Endothelial cell (in vitro differentiated cells): ENCODE measurements at regions not wholly inside any gene's neighbourhood (a gene's known extent, or its start where the extent isn't known, plus 50 kb on each side); places are given as distances from the start of the nearest gene placed in this dataset.

ENCODE experiments used
- DNase-seq: peaks from one replicate; pipeline ENCODE4 v3.0.0; 2021; ENCODE audit warnings: low spot score
- H3K27ac Mint-ChIP-seq: one replicate; pipeline ENCODE4 v1.8.0; 2021; ENCODE audit warnings: mixed read lengths, inconsistent platforms; ENCODE audit not compliant: unreplicated experiment
- H3K27me3 Mint-ChIP-seq: one replicate; pipeline ENCODE4 v1.8.0; 2021; ENCODE audit warnings: mild to moderate bottlenecking, moderate library complexity, mixed read lengths, inconsistent platforms; ENCODE audit not compliant: unreplicated experiment
- H3K36me3 Mint-ChIP-seq: one replicate; pipeline ENCODE4 v1.8.0; 2021; ENCODE audit warnings: mild to moderate bottlenecking, low read depth, mixed read lengths, inconsistent platforms; ENCODE audit not compliant: unreplicated experiment
- H3K4me1 Mint-ChIP-seq: one replicate; pipeline ENCODE4 v1.8.0; 2021; ENCODE audit warnings: mild to moderate bottlenecking, mixed read lengths, inconsistent platforms; ENCODE audit not compliant: unreplicated experiment
- H3K4me3 Mint-ChIP-seq: one replicate; pipeline ENCODE4 v1.8.0; 2021; ENCODE audit warnings: mild to moderate bottlenecking, mixed read lengths, inconsistent platforms; ENCODE audit not compliant: unreplicated experiment
- H3K9me3 Mint-ChIP-seq: one replicate; pipeline ENCODE4 v1.8.0; 2021; ENCODE audit warnings: mixed read lengths, inconsistent platforms; ENCODE audit not compliant: unreplicated experiment
- CTCF ChIP-seq: fragments of 200-600 bp; sonication (generic); IDR thresholded peaks from one replicate; pipeline ENCODE4 v1.5.0; 2021; ENCODE audit warnings: antibody characterized with exemption; ENCODE audit not compliant: unreplicated experiment

GRCh38 chr12:75656210-75656609 is 144.8 kb upstream of the KRR1 start:
- no peaks in the 10 kb centered on the region for H3K27me3 Mint-ChIP-seq
- H3K36me3 Mint-ChIP-seq = no peaks in the 10 kb centered on the region
- no peaks in the 10 kb centered on the region for H3K9me3 Mint-ChIP-seq
- H3K27ac Mint-ChIP-seq = no peak overlapping the region
- H3K4me3 Mint-ChIP-seq = no peak overlapping the region
- no peak for DNase-seq
- no peak for TF ChIP-seq CTCF
- H3K4me1 Mint-ChIP-seq = peaks cover 7% of the 10 kb centered on the region

- H3K4me3 Mint-ChIP-seq = no peak overlapping the region
- no peak overlapping the region for H3K27ac Mint-ChIP-seq
- TF ChIP-seq CTCF = no peak
- H3K9me3 Mint-ChIP-seq = no peaks in the 10 kb centered on the region
- H3K36me3 Mint-ChIP-seq = no peaks in the 10 kb centered on the region
- H3K4me1 Mint-ChIP-seq = peaks cover 7% of the 10 kb centered on the region
- no peak for DNase-seq
- H3K27me3 Mint-ChIP-seq = no peaks in the 10 kb centered on the region
Observed at GRCh38 chr12:75655315-75655806, 144.0 kb upstream of the KRR1 start.

- H3K27ac Mint-ChIP-seq = no peak overlapping the region
- no peak for DNase-seq
- no peaks in the 10 kb centered on the region for H3K9me3 Mint-ChIP-seq
- peaks cover 3% of the 10 kb centered on the region for H3K4me1 Mint-ChIP-seq
- no peaks in the 10 kb centered on the region for H3K27me3 Mint-ChIP-seq
- no peak for TF ChIP-seq CTCF
- no peaks in the 10 kb centered on the region for H3K36me3 Mint-ChIP-seq
- no peak overlapping the region for H3K4me3 Mint-ChIP-seq
Observed at GRCh38 chr12:75651342-75651695, 139.9 kb upstream of the KRR1 start.

- Mint-ChIP-seq H3K36me3 (no peaks in the 10 kb centered on the region), H3K4me3 (no peak overlapping the region), H3K4me1 (peaks cover 3% of the 10 kb centered on the region), H3K9me3 (no peaks in the 10 kb centered on the region), H3K27me3 (no peaks in the 10 kb centered on the region), H3K27ac (no peak overlapping the region)
- TF ChIP-seq CTCF = no peak
- DNase-seq = no peak
Observed at GRCh38 chr12:75650595-75651341, 139.4 kb upstream of the KRR1 start.

- Mint-ChIP-seq H3K4me3 (no peak overlapping the region), H3K4me1 (peaks cover 3% of the 10 kb centered on the region), H3K36me3 (no peaks in the 10 kb centered on the region), H3K27ac (no peak overlapping the region), H3K27me3 (no peaks in the 10 kb centered on the region), H3K9me3 (no peaks in the 10 kb centered on the region)
- no peak for TF ChIP-seq CTCF
- no peak for DNase-seq
Observed at GRCh38 chr12:75650100-75650499, 138.7 kb upstream of the KRR1 start.
